ENCODE measurements at regions not wholly inside any gene's neighbourhood (a gene's known extent, or its start where the extent isn't known, plus 50 kb on each side); places are given as distances from the start of the nearest gene placed in this dataset.

DNA sequence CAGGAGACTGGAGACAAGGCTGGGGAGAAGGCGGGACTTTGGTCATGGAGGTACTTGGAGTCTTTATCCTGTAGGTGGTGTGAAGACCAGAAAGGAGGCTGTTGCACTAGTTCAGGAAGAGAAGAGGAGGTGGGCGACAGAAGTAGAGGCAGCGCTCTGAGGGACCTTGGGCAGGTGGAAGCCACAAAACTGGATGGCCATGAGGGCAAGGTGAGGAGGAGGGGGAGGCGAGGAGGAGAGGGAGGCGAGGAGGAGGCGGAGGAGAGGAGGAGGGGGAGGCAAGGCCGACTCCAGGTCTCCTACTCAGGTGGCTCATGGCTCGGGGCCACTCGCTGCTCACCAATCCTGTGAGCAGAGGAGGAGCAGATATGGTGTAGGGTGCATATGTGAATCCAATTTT lies 125.6 kb downstream of the RPLP1 start:
- Histone ChIP-seq H3K4me1 (ENCODE audit: control insufficient read depth, low read length) (peaks cover 1% of the 10 kb centered on the region), H3F3A (ENCODE audit: control insufficient read depth, insufficient read depth) (no peaks in the 10 kb centered on the region), H3K9me3 (ENCODE audit: control insufficient read depth, insufficient read depth, low read length) (no peaks in the 10 kb centered on the region), H3K27me3 (ENCODE audit: control insufficient read depth, low read length) (peaks cover 29% of the 10 kb centered on the region), H3K36me3 (ENCODE audit: control insufficient read depth, low read length) (no peaks in the 10 kb centered on the region), H3K4me2 (ENCODE audit: low read length) (no peak overlapping the region), H4K20me1 (ENCODE audit: control insufficient read depth, insufficient read depth, low read depth, low read length) (no peaks in the 10 kb centered on the region), H3K9me2 (replicated peaks; ENCODE audit: control insufficient read depth, low read length) (no peaks in the 10 kb centered on the region), H3K27ac (ENCODE audit: low read depth, low read length) (no peak overlapping the region), H3K4me3 (ENCODE audit: low read length) (no peak overlapping the region), H3K79me2 (ENCODE audit: control insufficient read depth, low read length) (no peaks in the 10 kb centered on the region)
- TF ChIP-seq, protein P1, sequence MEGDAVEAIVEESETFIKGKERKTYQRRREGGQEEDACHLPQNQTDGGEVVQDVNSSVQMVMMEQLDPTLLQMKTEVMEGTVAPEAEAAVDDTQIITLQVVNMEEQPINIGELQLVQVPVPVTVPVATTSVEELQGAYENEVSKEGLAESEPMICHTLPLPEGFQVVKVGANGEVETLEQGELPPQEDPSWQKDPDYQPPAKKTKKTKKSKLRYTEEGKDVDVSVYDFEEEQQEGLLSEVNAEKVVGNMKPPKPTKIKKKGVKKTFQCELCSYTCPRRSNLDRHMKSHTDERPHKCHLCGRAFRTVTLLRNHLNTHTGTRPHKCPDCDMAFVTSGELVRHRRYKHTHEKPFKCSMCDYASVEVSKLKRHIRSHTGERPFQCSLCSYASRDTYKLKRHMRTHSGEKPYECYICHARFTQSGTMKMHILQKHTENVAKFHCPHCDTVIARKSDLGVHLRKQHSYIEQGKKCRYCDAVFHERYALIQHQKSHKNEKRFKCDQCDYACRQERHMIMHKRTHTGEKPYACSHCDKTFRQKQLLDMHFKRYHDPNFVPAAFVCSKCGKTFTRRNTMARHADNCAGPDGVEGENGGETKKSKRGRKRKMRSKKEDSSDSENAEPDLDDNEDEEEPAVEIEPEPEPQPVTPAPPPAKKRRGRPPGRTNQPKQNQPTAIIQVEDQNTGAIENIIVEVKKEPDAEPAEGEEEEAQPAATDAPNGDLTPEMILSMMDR (IDR thresholded peaks at IDR 0.05; ENCODE audit: low read depth, low read length, poor library complexity, severe bottlenecking) = no peak
- no peak for TF ChIP-seq EZH2phosphoT487 (IDR thresholded peaks at IDR 0.05; ENCODE audit: borderline replicate concordance, low read length)

DNA sequence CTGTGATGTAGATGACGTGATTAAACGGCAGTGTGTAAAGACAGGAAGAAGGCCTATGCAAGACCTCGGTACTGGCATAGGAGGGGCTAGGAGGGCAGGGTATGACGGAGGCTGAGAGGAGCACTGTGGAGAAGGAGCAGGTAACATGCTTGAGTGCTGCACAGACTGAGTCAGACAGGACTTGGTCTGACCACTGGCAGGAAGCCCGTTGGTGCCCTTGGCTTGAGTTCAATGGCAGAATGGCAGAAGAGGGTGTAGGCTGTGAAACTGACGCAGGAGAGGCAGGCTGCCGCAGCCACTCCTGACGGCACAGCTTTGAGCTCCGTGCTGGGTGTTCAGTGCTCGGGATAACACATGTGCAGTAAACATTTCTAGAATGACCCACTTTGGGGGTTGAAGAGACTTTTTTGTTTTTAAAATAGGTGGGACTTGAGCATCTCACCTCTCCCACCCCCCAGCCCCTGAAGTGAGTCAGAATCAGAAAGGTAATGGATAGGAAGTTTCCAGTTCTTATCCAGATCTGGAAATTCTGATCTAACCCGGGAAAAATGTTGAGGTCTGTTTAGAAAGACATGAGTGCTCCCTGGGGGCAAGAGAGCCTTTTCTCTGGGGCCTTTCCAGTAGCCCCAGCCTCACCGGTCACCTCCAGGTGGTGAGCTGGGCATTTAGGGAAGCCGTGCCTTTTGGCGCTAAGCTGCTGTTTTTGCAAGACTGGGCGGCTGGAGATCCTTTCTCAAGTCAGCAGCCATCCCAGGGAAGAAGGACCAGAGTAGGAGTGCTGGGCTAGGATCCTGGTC lies 126.4 kb downstream of the RPLP1 start:
- Histone ChIP-seq H3K4me3 (ENCODE audit: low read length) (no peak overlapping the region), H3K9me3 (ENCODE audit: control insufficient read depth, insufficient read depth, low read length) (no peaks in the 10 kb centered on the region), H3K4me2 (ENCODE audit: low read length) (no peak overlapping the region), H3K27ac (ENCODE audit: low read depth, low read length) (no peak overlapping the region), H3K4me1 (ENCODE audit: control insufficient read depth, low read length) (peaks cover 9% of the 10 kb centered on the region), H3K27me3 (ENCODE audit: control insufficient read depth, low read length) (peaks cover 22% of the 10 kb centered on the region), H4K20me1 (ENCODE audit: control insufficient read depth, insufficient read depth, low read depth, low read length) (no peaks in the 10 kb centered on the region), H3K36me3 (ENCODE audit: control insufficient read depth, low read length) (no peaks in the 10 kb centered on the region), H3F3A (ENCODE audit: control insufficient read depth, insufficient read depth) (no peaks in the 10 kb centered on the region), H3K79me2 (ENCODE audit: control insufficient read depth, low read length) (no peaks in the 10 kb centered on the region), H3K9me2 (replicated peaks; ENCODE audit: control insufficient read depth, low read length) (no peaks in the 10 kb centered on the region)
- TF ChIP-seq, protein P1 (IDR thresholded peaks at IDR 0.05; ENCODE audit: low read depth, low read length, poor library complexity, severe bottlenecking) = no peak
- no peak for TF ChIP-seq EZH2phosphoT487 (IDR thresholded peaks at IDR 0.05; ENCODE audit: borderline replicate concordance, low read length)

DNA sequence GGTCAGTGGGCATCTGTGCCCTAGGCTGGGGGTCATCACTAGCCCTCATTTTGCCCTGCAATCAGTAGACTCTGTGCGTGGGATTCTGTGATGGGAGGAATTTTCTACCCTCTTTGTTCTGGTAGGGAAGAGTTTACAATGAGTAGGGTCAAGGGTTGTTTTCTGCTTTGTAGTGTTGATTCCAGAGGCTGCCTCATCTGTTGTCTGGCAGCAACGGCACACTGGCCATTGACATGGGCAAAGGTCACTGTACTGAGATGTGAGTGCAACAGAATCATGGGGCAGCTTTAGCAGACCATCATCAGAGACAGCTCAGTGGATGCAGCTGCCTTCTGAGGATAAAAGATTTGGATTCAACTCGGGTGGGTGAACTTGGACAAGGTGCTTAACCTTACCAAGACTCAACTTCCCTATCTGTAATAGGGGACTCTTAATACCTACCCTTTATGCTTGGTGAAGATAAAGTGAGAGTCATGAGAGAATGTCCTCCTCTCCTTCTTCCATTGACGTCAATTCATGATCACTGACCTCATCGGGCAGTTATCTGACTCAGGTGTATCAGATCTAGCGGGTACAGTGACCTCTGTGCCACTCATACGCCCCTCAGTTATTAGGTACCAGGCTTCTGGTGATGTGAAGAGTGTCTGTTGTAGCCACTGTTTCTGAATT lies 127.5 kb downstream of the RPLP1 start:
- TF ChIP-seq EZH2phosphoT487 (IDR thresholded peaks at IDR 0.05; ENCODE audit: borderline replicate concordance, low read length) = no peak
- TF ChIP-seq, protein P1 (IDR thresholded peaks at IDR 0.05; ENCODE audit: low read depth, low read length, poor library complexity, severe bottlenecking) = no peak
- Histone ChIP-seq H3K27ac (ENCODE audit: low read depth, low read length) (no peak overlapping the region), H3K27me3 (ENCODE audit: control insufficient read depth, low read length) (peaks cover 19% of the 10 kb centered on the region; the same call in 1 of the 2 replicates), H3K9me3 (ENCODE audit: control insufficient read depth, insufficient read depth, low read length) (no peaks in the 10 kb centered on the region), H3F3A (ENCODE audit: control insufficient read depth, insufficient read depth) (no peaks in the 10 kb centered on the region), H3K9me2 (replicated peaks; ENCODE audit: control insufficient read depth, low read length) (no peaks in the 10 kb centered on the region), H3K4me1 (ENCODE audit: control insufficient read depth, low read length) (peaks cover 11% of the 10 kb centered on the region), H3K4me2 (ENCODE audit: low read length) (no peak overlapping the region), H3K4me3 (ENCODE audit: low read length) (no peak overlapping the region), H4K20me1 (ENCODE audit: control insufficient read depth, insufficient read depth, low read depth, low read length) (no peaks in the 10 kb centered on the region), H3K36me3 (ENCODE audit: control insufficient read depth, low read length) (no peaks in the 10 kb centered on the region), H3K79me2 (ENCODE audit: control insufficient read depth, low read length) (no peaks in the 10 kb centered on the region)

Measured in DOHH2 (cell line).